SKM-1 treated with dmso at 0.1 percent for 144 hours (cell line): ENCODE measurements at regions not wholly inside any gene's neighbourhood (a gene's known extent, or its start where the extent isn't known, plus 50 kb on each side); places are given as distances from the start of the nearest gene placed in this dataset.

Experiments used
- DNase-seq: peaks from one replicate; lab custom pipeline; 2025; ENCODE audit not compliant: unreplicated experiment; lab: John Stamatoyannopoulos, UW

DNA sequence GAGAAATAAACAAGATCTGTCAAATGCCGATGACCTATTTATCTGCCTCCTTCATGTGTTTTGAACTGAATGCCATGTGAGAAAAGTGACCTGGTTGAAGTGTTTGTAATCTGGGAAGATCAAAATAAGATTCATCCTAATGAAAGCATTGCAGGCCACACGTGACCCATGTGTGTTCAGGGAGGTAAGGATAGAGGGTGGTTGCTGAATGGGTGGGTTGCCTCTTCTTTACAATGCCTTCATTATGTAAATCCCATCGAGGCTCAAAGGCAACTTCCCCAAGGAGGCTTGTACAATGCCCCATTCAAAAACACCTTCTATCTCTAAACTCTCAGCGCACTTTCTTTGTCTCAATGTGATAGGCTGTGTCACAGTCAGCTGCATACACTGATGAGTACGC lies 273.1 kb downstream of the LRATD1 start:
- DNase-seq, result no peak

DNA sequence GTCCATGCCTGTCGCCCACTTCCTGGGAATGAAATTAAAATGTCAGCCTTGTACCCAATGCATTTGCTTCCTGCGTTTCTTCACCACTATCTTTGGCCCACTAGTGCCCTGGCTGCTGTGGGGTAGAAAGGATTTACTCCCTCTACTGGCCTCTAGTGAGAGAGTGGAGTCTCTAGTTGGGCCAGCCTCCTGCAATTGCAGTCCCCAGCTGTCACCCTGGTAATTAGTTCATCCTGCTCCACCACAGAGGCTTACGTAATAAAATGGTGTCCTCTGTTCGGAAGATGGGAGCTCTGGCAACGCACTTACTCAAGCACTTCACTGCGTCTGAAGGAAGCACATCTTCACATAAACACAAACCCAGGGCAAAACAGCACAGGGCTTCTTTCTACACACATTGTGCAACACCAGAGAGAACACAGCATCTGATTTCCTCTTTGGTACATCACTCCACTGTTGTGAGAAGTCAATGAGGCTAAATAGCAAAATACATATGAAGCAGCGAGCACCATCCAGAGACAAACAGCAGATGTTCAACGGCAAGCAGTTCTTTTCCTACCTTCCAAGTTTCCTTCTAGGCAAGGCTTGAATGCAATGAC lies 274.6 kb downstream of the LRATD1 start:
- DNase-seq, result peak; percentile 95

DNA sequence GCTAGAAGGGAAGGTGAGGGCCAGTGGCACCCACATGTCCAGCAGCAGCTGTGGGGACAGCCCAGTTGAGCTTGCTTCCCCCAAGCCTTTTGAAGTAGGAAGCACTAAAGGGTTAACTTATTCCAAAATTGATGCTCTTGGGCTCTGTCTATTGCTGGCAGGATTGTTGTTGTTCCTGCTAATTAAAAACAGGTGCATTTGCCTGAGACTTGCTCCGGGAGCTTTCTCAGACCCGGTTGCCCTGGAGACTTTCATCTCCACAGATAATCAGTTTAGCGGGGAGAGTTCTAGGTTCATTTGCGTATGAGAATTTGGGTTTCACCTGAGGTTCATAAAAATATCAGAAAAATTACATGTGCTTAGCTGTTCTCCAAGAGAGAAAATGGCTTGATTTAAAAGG lies 277.3 kb downstream of the LRATD1 start:
- no peak for DNase-seq

DNA sequence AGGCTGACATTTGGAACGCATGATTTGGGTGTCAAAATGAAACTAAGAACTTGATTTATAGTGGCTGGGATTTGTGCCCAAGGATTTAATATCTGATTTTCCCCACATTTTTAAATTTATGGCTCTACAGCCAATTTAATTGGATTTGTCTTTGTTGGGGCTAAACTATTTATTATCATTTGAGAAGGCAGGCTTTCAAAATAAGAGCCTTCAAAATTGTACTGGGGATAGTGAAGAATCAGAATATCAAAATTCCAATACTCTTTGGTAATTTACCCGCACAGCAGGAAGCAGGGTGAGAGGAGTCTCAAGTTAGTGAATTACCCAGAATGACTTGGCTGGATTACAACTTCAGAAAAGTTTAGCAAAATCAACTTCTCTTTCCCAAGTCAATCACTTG lies 278.1 kb downstream of the LRATD1 start:
- no peak for DNase-seq

DNA sequence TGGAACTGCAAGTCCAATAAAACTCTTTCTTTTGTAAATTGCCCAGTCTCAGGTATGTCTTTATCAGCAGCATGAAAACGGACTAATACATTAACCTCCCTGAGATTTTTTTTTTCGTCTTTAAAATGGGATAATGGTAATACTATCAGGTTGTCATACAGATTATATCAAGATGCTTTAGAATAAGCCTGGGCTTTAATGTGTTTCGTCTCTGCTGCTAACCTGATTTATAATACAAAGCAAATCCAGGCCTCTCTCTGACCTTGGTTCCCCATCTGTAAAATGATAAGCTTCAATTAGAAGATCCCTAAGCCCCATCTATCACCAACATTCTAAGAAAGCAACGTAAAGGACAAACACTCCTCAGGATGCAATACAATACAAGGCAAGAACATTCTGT lies 283.5 kb downstream of the LRATD1 start:
- DNase-seq, result no peak

DNA sequence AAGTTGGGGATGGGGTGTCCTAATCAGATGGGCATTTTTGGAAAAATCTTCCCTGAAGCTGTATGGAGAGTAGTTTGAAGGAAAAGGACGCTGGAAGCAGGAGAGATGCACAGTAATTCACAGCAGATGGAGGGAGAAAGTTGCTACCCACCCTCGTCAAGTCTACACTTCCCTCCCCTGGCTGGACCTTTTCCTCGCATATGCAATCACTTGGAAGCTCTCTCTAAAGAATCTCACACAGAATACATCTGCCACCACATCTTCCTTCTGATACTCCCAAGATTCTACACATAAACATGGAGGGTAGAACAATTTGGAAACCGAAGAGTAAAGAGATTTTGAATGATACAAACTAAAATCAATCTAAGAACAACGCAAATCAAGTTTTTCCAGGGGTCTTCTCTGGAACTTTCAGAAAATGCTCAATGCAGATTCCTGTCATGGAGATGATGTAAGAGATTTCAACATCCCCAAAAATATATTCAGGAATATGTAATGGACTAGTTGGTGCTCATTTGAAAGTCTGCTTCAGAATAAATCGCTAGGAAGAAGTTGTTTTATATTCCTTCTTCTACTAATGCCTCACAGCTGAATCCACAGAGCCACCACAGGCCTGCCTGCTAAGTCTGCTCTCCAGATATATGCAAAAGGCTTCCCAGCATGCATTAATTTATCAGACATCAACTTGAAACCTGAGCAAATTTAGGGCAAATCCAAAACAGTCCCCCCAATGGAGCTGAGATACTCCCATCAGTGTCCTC lies 291.5 kb downstream of the LRATD1 start:
- no peak for DNase-seq

DNA sequence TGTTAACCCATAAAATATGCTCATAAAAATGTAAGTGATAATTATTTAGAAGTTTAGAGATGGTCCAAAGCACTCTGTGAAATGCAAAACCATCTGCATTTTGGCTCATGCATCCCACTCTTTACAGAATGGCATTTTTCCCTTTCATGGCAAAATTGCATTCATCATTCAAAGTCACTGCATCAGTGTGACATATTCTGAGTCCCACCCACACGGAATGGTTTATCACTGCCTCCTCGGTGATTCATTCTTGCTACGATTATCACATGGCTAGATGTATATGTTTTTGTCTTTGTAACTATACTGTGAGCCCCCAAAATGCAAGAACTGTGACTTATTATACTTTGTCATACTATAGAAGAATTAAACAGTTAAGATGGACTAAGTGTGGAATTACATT lies 293.0 kb downstream of the LRATD1 start:
- DNase-seq, result no peak

DNA sequence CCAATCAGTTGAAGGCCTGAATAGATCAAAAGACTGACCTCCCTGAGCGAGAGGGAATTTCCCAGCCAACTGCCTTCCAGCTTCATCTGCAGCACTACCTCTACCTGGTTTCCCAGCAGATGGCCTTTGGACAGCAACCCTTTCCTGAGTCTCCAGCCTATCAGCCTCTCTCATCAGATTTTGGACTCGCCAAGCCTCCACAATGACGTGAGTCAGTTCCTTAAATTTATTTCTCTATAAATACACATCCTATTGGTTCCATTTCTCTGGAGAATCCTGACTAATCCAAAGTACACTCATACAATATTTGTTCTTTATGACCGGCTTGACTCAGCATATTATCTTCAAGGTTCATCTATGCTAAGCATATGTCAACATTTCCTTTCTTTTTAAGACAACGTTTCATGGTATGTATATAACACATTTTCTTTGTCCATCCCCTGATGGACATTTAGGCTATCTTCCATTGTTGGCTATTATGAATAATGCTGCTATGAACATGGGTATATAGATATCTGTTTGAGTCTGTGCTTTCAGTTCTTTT lies 294.6 kb downstream of the LRATD1 start:
- DNase-seq, result no peak

DNA sequence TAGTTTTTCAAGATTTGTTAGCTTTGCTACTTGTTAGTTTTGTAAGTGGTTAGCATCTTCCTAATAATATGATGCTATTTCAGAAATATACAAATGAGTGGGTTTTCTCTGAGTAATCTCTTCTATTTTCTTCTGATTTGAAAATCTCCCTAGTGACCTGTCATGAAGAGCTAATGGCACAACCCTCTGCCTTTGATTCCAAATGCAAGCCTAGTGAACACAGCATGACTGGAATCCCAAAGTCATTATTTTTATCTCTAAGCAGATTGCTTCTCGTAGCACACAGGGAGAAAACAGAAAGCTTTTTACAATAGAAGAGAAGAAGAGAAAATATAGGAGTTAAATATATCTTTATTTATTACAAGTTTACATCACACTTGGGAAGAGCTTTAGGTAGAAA lies 295.5 kb downstream of the LRATD1 start:
- no peak for DNase-seq

DNA sequence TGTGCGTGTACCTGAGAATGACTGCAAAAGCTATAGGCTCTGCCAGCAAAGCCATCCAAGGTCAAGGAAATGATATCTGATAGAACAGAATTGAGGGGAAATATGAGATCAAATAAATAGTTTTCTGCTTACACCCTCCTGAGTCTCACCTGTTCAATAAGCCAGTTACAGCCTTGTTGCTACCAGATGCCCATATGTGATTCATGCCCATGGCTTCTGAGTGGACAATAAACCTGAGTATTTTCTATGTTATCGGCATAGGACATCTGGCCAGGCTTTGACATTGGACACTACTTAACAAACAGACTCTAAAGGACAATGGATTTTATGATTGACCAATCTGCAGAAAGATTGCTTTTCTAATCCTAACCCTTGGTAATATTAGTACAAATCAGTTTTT lies 297.9 kb downstream of the LRATD1 start:
- no peak for DNase-seq

DNA sequence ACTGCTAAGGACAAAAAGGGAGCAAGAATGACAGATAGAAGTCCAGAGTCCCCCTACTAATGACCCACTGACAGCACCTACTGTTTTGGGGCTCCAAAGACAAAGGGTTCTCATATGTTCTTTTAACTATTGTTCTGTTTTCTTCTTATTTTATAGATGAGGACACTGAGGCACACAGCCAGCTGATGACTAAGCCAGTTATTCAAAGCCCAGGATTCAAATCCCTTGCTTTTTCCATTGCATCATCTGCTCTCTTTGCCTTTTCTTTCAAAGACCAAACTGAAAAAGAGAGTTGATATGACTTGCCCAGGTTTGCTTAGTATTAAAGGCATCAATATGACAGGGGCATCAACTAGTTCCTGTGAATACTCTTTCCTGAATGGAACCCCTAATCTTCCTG lies 299.8 kb downstream of the LRATD1 start:
- DNase-seq, result no peak

DNA sequence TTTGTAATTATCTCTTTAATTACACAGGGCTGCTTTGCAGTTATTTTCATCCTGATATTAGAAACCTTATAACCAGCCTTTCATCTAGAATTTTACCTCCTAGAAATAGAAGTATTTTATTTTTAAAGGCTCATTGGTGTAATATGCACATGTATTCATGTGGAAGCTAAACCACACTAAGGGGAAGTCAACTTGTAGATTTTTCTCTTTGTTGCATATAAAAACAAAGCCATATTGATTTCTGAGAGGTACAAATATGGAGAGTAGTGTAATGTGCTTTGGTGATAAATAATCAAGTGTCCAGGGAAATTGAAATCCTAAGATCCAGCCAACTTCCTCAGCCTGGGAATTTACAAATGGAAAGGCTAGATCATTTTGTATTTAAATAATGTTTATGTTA lies 301.2 kb downstream of the LRATD1 start:
- no peak for DNase-seq

DNA sequence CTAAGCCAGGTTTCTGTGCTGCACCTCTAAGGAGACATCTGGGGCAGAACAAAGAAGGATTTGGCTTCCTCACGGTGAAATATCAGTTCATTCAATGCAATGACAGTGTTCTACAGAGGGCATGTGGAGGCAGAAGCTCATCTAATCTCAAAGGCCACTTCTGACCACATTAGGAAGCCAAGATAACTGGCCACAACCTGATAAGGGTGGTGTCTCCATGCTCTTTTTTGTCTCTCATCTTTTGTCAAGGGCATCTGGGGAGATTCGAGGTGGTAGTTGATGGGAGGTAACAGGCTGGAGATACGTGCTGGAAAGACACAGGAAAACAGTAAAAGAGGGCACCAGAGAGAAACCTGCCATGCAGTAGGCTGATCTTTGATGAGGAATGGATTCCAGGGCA lies 303.9 kb downstream of the LRATD1 start:
- DNase-seq, result no peak

DNA sequence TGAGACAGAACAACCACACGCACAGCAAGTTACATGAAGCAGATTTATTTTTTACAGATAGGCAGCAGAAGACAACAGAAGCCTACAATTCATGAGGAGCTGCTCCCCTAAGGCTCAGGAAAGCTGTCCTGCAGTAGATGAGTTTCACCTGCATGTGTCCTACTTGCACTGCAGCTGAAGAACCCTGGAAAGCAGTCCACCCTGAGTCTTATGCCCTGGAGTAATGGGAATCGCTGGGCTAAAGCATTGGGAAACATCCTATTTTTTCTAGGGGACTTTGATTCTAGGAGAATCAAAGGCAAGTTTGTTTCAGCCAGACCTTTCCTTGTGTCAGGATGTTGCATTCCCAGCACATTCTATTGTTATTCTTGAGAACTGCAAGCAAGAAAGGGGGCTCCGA lies 304.8 kb downstream of the LRATD1 start:
- DNase-seq, result no peak

DNA sequence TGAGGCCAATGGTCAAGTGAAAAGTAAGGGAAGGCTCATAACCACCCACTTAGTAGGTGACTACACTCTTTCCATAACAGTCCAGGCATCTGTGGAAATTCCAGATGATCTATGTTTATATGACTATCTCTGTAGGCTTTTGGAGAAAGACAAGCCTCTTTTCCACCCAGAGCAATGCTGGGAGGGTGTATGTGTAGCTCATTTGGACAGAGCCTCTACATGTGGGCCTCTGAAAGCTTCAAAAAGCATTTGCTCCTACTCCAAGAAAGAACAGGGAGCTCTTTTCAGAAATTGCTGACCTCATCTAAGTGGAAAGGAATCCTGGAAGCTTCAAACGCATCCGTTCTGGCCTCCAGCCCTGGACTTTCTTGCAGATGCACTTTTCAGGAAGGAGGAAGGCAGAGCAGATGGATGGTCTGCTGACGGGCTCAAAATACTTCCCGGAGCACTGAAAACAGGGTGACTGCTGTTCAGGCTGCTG lies 308.7 kb downstream of the LRATD1 start:
- DNase-seq, result peak; percentile 92

DNA sequence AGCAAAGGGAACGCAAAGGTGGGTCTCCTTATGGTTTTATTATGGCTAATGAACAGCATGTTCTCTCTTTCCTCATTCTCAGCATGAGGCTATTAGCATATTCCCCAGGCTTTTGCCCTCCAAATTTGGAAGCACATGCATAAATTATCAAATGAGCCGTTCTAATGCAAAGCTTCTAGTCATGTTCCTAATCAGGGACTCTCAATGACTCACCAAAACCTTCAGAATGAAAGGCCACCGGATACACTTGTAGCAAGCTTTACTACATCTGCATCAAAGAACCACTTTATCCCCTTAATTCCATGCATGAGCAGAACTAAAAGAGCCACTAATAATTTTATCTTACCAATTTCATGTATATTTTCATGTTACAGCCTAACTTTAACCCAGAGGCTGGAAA lies 310.5 kb downstream of the LRATD1 start:
- DNase-seq, result no peak

DNA sequence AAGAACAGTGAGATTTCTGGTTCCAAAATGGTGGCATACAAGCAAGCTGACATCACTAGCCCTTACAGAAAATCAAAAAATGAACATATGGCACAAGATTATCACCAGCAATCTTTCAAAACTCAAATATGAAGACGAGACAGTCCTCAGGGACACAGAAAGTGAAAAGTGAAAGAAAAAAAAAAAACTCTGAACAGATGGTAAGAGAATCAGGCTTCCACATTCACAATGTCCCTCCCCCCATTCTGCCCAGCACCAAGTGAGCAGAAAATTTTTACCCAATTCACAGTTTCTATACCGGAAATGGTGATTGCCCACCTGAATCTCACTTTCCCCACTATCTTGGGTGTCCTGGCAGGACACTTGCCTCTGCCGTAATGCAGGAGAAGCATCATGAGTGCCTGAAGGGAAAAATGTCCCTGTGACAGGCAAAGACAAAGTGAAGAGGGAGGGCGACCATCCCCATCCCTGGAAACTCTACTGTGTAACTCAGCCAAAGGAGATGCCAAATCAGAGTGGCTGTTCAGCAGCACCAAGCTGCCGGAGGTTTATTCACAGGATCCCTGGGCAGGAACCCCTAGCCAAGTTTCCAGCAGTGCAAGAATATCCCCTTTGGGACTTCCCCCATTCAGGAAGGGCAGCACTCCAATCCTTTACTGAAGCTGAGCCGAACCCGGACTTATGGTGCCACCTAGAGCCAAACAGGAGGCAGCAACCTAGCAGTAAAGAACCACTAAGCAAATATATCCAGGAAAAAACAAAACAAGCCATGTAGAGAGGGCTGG lies 312.2 kb downstream of the LRATD1 start:
- peak; percentile 10 for DNase-seq

DNA sequence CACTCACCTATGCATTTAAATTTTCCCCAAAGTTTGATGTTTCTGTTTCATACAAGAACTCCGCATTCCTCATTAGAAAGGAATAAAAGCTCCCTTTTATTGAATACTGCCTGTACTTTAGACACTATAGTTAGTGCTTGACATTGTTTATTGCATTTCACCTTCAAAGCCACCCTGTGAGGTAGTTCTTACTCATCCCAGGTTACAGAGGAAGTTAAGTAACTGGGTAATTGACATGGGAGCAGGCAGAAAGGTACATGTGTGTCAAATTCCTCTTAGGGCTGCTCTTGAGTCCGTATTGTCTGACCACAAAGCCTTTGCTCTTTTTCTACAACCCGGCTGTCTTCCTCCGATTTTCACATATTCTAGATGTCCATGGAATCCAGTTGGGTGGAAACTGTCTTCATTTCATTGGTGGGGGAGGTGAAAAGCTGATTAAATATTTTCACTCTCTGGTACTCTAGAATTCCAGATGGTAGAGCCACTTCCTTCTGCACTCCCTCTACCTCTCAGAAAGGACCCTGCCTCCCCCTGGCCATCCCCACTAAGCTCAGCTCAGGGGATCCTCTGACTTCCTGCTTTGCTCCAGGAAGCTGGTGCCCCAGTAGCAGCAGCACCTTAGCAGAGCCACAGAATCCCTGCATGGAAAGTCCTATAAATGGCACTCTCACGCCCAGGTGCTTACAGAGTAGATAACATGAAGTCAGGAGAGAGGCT lies 319.2 kb downstream of the LRATD1 start:
- no peak for DNase-seq

DNA sequence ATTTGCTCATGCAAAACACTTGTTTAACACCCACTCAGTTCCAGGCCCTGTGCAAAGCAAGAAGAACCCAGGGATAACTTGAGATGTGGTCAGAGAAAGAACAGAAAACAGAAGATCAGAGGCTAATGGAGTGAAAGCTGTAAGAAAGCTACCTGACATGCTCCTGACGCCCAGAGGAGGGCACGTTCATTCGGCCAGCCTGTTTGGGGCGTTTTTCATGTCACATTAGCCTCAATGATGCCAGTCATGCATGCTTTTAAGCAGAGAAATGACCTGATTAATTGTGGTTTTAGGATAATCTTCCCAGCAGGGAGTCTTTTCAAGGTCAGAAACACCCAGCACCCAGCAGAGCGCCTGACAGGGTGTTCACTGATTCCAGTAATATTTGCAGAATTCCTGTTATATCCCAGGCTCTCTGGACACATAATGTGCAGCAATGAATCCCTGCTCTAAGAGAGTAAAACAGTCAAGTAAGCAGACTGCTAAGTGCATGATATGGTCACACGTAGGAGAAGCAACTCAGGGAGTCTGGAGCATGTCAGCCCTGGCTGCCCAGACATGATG lies 320.0 kb downstream of the LRATD1 start:
- DNase-seq, result no peak

DNA sequence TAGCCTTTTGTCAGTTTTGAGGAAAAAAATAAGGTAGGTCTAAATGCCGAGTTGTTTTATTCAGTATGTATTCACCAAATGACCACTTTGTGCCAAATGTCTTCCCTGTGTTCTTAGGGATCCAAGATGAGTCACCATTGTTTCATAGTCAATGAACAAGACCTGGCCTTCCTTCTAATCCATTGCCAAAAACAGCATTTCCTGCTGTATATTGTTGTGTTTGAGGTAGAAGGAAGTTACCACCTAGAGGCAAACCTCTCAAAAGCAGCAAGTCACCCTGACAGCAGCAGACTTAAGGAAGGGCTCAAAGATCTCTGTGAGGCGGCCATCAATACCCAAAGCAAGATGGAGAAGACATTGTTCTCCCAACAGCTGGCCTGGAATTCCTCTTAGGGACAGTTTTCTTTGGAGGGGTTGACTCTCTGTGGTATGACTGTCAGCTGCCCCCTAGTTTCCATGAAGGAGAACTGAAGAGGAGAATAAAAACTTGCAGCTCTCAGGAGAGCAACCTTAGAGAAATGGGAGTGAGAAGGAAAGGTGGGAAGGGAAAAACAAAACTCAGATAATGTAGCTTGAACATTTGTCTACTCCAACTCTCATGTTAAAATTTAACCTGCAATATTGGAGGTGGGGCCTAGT lies 328.3 kb downstream of the LRATD1 start:
- no peak for DNase-seq
